ENCODE measurements at regions not wholly inside any gene's neighbourhood (a gene's known extent, or its start where the extent isn't known, plus 50 kb on each side); places are given as distances from the start of the nearest gene placed in this dataset.

DNA sequence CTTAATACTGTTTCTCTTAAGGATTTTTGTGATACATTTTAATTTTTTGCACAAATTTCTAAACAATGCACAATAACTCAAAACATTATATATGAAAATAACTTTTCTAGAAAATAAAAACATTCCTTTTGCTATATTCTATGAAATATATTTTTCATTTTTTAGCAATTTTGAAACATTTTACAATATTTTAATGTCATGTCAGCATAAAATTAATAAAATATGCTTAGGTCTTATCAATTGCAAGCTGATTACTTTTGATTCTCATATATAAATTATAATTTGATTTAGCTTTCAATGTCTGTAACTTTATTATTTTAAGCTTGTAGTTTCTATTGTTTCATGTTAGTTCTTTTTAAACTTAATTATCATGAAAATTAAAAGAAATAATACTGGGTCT is 898.7 kb downstream of the TMEM182 start:
- no peaks in the 10 kb centered on the region for H3K4me1 ChIP-seq (ENCODE audit: insufficient read depth, low read length)
- ChIA-PET POLR2A (ENCODE audit: unreplicated experiment) (no interaction called here), CTCF (no interaction called here)
- H3K79me2 ChIP-seq (ENCODE audit: low read length) = no peaks in the 10 kb centered on the region
- no peak overlapping the region for H3K4me3 ChIP-seq (ENCODE audit: low read length)
- H3K36me3 ChIP-seq (ENCODE audit: low read depth, low read length) = no peaks in the 10 kb centered on the region
- DNase-seq (no peak), ATAC-seq (no peak)
- BruUV-seq (replicated peaks) = no TSS peak
- TF ChIP-seq EZH2phosphoT487 (IDR thresholded peaks at IDR 0.05; ENCODE audit: borderline replicate concordance, low read length) = no peak
- TF ChIP-seq, protein P1, sequence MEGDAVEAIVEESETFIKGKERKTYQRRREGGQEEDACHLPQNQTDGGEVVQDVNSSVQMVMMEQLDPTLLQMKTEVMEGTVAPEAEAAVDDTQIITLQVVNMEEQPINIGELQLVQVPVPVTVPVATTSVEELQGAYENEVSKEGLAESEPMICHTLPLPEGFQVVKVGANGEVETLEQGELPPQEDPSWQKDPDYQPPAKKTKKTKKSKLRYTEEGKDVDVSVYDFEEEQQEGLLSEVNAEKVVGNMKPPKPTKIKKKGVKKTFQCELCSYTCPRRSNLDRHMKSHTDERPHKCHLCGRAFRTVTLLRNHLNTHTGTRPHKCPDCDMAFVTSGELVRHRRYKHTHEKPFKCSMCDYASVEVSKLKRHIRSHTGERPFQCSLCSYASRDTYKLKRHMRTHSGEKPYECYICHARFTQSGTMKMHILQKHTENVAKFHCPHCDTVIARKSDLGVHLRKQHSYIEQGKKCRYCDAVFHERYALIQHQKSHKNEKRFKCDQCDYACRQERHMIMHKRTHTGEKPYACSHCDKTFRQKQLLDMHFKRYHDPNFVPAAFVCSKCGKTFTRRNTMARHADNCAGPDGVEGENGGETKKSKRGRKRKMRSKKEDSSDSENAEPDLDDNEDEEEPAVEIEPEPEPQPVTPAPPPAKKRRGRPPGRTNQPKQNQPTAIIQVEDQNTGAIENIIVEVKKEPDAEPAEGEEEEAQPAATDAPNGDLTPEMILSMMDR (conservative IDR thresholded peaks at IDR 0.05; ENCODE audit: low read depth, low read length) = no peak
- no peak overlapping the region for H2AFZ ChIP-seq (ENCODE audit: low read length)
- no peaks in the 10 kb centered on the region for H3K27me3 ChIP-seq (ENCODE audit: low read length)
- H3K9ac ChIP-seq (ENCODE audit: low read length) = no peak overlapping the region
- H4K20me1 ChIP-seq (ENCODE audit: low read length) = no peaks in the 10 kb centered on the region
- no peak overlapping the region for H3K4me2 ChIP-seq (ENCODE audit: low read length)
- no peak overlapping the region for H3K27ac ChIP-seq (ENCODE audit: low read length)
- H3K9me2 ChIP-seq (replicated peaks; ENCODE audit: low read length) = no peaks in the 10 kb centered on the region
- intact Hi-C loops (cut with micrococcal nuclease) = no loop called here
- no peaks in the 10 kb centered on the region for H3K9me3 ChIP-seq (ENCODE audit: low read length)
- no peaks in the 10 kb centered on the region for H3F3A ChIP-seq (ENCODE audit: low read length, unreplicated experiment)

DNA sequence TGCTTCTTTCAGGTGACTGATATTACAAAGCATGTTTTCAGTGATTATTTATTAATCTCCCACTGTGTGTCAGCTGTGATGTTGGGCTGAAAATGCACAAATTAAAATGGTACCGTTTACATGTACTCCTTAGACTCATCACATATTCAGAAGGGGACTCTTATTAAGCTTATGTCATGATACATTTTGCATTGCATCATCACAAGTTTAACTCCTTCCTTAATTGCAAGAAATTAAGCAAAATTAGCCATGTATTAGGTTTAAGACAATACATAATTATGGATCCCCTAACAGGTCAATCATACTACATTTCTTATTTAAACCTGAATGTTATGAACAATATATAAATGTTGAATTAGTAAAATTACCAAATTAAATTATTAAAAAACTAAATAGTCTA is 899.1 kb downstream of the TMEM182 start:
- no peak for ATAC-seq
- ChIA-PET CTCF (no interaction called here), POLR2A (ENCODE audit: unreplicated experiment) (no interaction called here)
- no peaks in the 10 kb centered on the region for H3K4me1 ChIP-seq (ENCODE audit: insufficient read depth, low read length)
- H3F3A ChIP-seq (ENCODE audit: low read length, unreplicated experiment) = no peaks in the 10 kb centered on the region
- no peak overlapping the region for H3K9ac ChIP-seq (ENCODE audit: low read length)
- H3K4me3 ChIP-seq (ENCODE audit: low read length) = no peak overlapping the region
- no peaks in the 10 kb centered on the region for H3K9me2 ChIP-seq (replicated peaks; ENCODE audit: low read length)
- H2AFZ ChIP-seq (ENCODE audit: low read length) = no peak overlapping the region
- BruUV-seq (replicated peaks) = no TSS peak
- no peaks in the 10 kb centered on the region for H3K27me3 ChIP-seq (ENCODE audit: low read length)
- no peak overlapping the region for H3K27ac ChIP-seq (ENCODE audit: low read length)
- no peaks in the 10 kb centered on the region for H3K9me3 ChIP-seq (ENCODE audit: low read length)
- TF ChIP-seq EZH2 (IDR thresholded peaks at IDR 0.05; ENCODE audit: low read length, unreplicated experiment) (no peak), EZH2phosphoT487 (IDR thresholded peaks at IDR 0.05; ENCODE audit: borderline replicate concordance, low read length) (no peak)
- TF ChIP-seq, protein P1 (conservative IDR thresholded peaks at IDR 0.05; ENCODE audit: low read depth, low read length) = no peak
- H4K20me1 ChIP-seq (ENCODE audit: low read length) = no peaks in the 10 kb centered on the region
- intact Hi-C loops (cut with micrococcal nuclease) = no loop called here
- H3K4me2 ChIP-seq (ENCODE audit: low read length) = no peak overlapping the region
- DNase-seq = no peak
- no peaks in the 10 kb centered on the region for H3K36me3 ChIP-seq (ENCODE audit: low read depth, low read length)
- no peaks in the 10 kb centered on the region for H3K79me2 ChIP-seq (ENCODE audit: low read length)

DNA sequence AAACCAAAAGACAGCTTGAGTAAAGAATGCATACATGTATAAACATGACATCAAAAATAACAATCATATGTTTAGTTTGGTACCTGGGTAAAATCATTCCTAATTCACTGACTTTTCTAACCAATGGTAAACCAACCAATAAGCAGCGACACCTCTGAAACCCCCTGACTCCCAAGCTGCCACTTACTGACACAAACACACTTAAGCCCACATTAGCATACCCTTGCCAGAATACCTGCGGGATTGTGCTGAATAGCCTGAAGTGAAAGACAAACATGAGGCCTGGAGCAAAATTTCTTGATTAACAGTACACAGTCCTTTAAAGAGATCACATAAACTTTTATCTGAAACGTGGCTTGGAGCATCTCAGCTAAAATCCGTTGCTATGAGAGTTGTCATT is 902.9 kb downstream of the TMEM182 start:
- no peaks in the 10 kb centered on the region for H3K36me3 ChIP-seq (ENCODE audit: low read depth, low read length)
- intact Hi-C loops (cut with micrococcal nuclease) = no loop called here
- BruUV-seq (replicated peaks) = no TSS peak
- POLR2A ChIA-PET (ENCODE audit: unreplicated experiment) = no interaction called here
- no peak overlapping the region for H3K27ac ChIP-seq (ENCODE audit: low read length)
- H3K9me3 ChIP-seq (ENCODE audit: low read length) = no peaks in the 10 kb centered on the region
- DNase-seq (no peak), ATAC-seq (no peak)
- CTCF ChIA-PET = no interaction called here
- H3K9ac ChIP-seq (ENCODE audit: low read length) = no peak overlapping the region
- H3K79me2 ChIP-seq (ENCODE audit: low read length) = no peaks in the 10 kb centered on the region
- no peaks in the 10 kb centered on the region for H3K4me1 ChIP-seq (ENCODE audit: insufficient read depth, low read length)
- TF ChIP-seq, protein P1 (conservative IDR thresholded peaks at IDR 0.05; ENCODE audit: low read depth, low read length) = no peak
- no peak for TF ChIP-seq EZH2 (IDR thresholded peaks at IDR 0.05; ENCODE audit: low read length, unreplicated experiment)
- TF ChIP-seq EZH2phosphoT487 (IDR thresholded peaks at IDR 0.05; ENCODE audit: borderline replicate concordance, low read length) = no peak
- no peak overlapping the region for H2AFZ ChIP-seq (ENCODE audit: low read length)
- H4K20me1 ChIP-seq (ENCODE audit: low read length) = no peaks in the 10 kb centered on the region
- no peaks in the 10 kb centered on the region for H3K27me3 ChIP-seq (ENCODE audit: low read length)
- H3K9me2 ChIP-seq (replicated peaks; ENCODE audit: low read length) = no peaks in the 10 kb centered on the region
- H3F3A ChIP-seq (ENCODE audit: low read length, unreplicated experiment) = no peaks in the 10 kb centered on the region
- H3K4me3 ChIP-seq (ENCODE audit: low read length) = no peak overlapping the region
- H3K4me2 ChIP-seq (ENCODE audit: low read length) = no peak overlapping the region
